Central memory CD4-positive, alpha-beta T cell (primary cell): ENCODE measurements at regions not wholly inside any gene's neighbourhood (a gene's known extent, or its start where the extent isn't known, plus 50 kb on each side); places are given as distances from the start of the nearest gene placed in this dataset.
"Not testable (repeated sequence)": the region's sequence is repeated elsewhere in the genome, so short reads cannot be mapped to it uniquely, and the experiment has no call there.

ENCODE experiments used
- DNase-seq: peaks from one replicate; pipeline ENCODE4 v3.0.0; 2022

DNA sequence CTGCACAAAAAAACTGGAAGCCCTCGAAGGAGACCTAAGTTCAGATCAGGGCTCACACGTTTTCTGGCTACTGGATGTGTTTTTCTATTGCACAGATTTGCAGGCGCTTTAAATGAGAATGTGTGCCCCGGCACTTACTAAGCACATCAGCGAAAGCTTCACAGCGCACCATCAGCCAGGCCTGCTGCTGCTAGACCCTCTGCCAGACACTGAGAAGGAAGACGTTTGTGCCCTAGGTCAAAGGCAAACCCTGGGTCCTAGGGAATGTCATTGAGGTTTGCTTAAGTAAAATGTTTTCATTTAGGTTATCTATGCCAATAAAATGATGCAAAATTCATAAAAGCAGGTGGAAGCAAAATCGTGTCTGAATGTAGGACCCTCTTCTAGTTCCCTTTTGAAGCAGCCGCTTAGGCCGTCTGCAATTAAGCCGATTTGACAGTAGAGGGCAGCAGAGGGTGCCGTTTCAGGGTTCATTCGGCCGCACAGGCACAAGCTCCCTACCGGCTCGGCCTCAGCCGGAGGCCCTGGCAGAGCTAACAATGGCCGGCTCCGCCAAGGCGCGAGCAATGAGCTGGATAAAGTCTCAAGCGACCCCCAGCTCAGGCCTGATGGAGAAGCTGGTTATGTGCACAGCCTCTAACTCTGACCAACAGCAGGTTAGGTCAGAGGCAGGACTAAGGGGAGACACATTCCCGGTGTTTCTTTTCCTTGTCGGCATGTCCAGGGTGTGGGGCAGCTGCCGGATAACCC lies 107.2 kb upstream of the FOXA2 start:
- peak; percentile 16 for DNase-seq

DNA sequence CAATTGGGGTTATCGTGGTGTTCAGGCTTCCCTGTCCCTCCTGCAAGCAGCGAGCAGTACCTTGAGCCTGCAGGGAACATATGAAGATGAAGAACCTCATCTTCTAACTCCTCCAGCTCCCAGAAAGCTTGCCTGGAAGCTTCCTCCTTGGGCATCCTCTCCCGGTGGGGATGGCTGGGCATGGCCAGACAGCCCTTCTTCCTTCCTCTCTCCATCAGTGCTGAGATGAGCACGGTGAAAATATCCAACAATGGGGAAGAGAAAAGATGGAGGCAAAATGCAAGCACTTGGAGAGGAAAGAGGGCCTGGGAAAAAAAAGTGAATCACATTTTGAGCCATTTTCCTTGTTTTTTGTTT lies 107.7 kb upstream of the FOXA2 start:
- no peak for DNase-seq

DNA sequence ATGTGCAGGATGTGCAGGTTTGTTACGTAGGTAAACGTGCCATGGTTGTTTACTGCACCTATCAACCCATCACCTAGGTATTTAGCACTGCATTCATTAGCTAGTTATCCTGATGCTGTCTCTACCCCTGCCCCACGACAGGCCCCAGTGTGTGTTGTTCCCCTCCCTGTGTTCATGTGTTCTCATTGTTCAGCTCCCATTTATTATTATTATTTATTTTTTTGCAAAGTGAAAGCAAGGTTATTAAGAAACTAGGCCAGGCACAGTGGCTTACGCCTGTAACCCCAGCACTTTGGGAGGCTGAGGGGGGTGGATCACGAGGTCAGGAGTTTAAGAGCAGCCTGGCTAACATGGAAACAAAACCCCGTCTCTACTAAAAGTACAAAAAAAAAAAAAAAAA lies 108.2 kb upstream of the FOXA2 start:
- DNase-seq = not testable (repeated sequence)

DNA sequence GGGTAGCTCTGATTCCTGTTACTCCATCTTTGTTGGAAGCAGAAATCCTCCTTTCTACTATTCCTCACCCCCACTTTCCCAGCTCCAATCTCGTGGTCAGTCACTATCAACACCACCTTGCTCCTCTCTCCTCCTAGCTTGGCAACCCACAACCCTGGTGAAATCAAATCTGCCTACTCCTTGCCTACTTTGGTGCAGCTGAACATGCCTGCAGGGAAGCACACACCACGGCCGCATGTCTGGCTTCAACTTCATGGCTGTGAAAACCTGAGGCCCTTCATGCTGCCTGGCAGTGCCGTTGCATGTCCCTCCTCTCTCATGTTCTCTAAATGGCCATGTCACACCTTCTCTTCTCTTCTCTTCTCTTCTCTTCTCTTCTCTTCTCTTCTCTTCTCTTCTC lies 112.4 kb upstream of the FOXA2 start:
- DNase-seq = no peak

DNA sequence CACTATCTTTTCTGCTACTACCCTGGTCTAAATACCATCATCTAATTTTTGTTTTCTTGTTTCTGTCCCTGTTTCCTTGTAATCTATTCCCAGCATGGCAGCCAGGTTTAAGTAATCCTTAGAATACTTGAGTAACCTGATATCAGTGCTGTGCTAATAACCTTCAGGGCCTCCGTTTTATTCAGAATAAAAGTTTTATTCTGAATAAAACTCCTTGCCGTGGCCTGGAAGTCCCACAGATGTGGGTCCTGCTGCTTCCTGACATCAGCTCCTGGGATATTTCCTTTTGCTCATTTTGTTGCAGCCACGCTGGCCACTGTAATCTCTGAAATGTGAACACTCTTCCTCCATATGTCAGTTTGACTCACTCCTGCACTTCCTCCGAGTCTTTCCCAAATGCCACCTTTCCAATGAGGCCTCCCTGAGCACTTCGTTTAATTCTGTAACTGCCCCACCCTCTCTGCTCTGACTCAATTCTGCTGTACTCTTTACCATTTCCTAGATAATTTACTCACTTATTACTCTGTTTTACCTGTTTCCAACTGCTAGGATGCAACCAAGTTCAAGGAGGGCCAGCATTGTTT lies 114.0 kb upstream of the FOXA2 start:
- DNase-seq = no peak

DNA sequence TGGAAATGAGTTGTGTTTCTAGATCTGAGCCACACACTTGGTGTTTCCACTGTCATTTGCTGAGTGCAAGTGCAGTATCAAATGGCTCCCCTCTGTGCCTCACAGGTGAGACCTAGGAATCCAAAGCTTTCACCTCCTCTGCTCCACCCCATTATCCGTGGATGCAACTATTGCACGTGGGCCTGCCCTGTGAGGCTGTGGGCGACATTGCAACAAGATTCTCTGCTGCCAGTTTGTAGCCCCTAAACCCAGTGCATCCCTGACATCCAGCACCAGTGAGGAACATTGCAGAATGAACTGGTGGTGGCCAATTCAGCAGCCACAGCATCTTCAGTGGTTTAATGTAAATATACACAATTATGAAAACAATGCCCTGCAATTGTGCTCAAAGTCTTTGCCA lies 115.0 kb upstream of the FOXA2 start:
- no peak for DNase-seq

DNA sequence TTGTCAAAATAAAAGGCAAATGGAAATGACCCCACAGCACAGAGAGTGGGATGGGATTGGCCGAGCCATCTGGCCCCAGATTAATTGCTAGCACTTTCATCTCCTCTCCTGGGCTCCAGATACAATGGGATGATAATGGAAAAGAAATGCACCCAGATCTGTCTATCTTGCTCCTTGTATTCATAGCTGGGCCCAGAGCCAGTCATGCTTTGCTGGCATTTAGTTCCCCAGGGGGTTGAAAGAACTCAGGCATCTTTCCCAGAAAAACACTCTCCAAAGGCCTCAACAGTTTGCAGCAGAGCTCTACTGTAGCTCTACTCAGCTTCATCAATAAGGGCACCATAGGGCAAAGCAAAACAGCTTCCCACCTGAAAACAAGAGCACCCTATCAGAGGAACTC lies 116.0 kb upstream of the FOXA2 start:
- DNase-seq = no peak

DNA sequence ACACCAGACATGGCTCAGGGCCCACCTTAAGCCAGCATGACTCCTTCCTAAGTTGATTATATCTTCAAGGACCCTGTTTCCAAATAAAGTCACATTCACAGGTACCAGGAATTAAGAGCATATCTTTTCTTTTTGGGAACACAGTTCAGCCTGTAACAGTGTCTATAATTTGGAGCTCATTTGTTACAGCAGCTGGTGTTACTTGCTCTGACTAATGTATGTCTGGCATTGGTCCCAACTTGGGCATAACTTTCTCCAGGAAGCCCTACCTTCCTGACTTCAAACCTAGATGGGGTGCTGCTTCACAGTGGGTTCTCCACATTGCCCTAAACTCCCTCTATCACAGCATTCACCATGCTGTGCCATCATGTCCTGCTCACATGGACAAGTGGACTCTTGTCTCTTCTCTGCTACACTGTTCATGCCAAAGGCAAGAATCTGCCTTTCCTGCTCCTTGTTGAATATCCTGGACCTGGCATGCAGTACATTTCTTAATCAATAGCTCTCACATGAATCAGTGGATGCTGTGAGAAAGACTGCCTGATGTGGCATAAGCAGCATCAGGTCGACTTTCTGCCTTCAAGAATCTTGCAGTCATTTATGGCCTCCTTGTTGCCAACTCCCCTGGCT lies 117.4 kb upstream of the FOXA2 start:
- no peak for DNase-seq

DNA sequence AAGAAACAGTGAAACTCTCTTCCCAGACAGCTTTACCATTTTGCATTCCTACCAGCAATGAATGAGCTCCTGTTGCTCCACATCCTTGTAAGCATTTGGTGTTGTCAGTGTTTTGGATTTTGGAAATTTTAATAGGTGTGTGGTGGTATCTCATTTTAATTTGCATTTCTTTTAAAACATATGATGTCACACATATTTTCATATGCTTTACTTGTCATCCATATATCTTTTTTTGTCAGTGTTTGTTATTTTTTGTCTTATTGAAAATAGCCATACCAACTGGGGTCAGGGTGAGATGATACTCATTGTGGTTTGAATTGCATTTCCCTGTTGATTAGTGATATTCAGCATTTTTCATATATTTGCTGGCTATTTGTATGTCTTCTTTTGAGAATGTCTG lies 119.5 kb upstream of the FOXA2 start:
- no peak for DNase-seq

DNA sequence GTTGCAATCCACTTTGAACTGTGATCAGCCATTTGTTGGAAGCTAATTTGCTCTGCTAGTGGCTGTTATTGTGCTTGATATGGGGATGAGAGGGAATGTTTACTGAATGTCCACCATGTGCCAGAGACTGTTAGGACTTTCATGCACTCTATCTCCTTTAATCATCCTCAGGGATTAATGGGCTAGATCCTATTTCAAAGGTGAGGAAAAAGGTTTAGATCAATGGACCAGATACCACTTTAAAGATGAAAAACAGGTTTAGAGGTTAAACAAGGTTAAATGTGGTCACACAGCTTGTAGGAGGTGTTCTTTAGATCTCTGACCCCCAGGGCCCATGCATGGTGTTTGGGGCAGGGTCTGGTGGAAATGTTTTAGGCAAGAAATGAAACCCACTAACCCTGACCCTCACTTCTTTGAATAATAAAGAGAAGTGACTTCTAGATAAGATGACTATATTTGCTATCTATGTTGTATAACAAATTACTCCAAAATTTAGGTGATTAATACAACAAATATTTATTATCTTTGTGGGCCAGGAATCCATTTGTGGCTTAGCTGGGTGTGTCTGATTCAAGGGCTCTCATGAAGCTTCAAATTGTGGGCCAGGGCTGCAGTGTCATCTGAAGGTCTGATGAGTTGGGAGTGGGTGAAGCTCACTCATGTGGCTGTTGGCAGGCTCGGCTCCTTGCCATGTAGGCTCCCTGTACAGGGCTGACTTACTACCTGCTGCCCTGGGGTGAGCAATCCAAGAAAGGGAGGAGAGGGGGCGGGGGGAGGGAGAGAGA lies 127.8 kb upstream of the FOXA2 start:
- no peak for DNase-seq

DNA sequence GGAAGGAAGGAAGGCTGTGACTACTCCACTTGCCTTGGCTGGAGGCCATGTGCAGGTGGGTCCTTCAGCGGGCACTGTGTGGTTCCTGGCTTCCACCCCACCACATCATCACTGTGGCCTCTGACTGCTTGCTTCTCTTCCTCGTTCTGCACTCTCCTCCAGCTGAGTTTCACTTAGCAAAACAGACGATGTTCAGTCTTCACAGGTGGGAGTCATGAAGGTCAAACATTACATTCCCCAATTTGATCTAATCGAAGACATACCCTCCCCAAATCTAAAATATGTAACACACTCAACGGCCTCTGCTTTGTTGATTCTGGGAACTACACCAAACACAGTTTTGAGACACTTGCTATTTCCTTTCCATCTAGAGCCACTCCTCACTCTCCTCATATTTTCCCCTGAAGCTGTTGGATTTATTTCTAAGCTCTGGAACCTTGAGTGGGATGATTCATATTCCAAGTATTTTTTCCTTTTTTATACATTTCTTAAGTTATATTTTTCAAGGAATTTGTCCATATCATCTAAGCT lies 132.5 kb upstream of the FOXA2 start:
- DNase-seq = no peak

DNA sequence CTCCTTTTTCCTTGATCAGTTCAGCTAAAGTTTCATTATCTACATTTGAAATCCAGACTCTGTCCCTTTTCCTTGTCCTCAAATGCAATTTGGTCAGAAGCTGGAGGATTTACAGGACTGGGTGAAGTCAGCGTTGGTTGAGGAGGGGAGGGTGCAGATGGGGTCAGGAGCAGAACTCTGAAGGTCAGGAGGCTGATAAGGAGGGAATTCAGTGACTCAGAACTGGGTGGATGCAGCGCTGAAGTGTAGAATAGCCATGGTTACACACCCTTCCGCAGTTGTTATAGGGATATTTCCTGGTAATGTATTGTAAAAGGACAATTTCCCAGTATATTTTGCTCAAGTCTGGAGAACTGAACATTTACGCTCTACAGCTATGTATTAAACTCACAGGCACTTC lies 133.1 kb upstream of the FOXA2 start:
- DNase-seq = no peak

DNA sequence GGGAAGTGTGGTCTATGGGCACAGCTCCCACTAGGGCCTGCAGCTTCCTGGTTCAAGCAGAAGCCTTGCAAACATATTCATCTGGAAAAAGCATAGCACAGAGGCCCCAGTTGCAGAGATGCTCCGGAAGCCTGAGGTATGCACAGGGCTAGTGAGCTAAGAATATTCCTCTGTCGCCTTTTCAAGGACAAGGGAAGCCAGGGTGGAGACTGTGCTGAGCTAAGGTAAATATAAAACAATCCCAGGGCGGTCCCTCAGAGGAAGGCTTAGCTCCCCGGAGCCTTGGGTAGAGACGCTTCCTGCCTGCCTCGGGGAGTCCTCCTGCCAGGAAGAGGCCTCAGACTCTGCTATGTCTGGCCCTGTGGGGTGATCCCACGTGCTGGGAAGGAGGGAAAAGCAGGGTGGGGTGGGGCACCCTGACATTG lies 134.8 kb upstream of the FOXA2 start:
- DNase-seq = no peak

DNA sequence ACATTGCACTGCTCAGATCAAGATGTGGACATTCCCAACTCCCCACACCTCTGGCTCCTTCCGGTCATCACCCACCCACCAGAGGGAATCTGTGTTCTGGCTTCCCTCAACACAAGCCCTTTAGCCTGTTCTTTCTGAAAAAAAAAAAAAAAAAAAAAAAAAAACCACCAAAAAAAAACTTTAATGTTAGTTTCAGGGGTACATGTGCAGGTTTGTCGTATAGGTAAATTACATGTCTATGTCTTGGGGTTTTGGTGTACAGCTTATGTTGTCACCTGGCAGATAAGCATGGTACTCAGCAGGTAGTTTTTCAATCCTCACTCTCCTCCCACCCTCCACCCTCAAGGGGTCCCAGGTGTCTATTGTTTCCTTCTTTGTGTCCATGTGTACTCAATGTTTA lies 135.8 kb upstream of the FOXA2 start:
- no peak for DNase-seq

DNA sequence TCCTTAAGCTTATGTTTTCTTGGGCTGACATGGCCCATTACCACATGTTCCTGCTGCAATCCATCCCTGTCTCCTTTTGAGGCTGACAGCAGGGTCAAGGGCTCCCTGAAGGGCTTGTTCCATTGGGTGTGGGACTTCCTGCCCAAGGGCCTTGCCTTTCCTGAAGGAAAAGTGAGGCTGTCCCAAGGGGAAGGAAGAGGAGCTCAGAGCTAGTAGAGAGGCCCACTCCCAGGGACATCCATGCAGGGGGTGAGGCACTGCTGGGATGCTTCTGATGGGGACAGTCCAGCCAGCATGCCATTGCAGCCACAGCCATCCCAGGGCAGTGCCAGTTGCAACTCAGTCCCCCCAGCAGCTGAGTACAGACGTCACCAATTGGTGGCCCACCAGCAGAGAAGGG lies 138.4 kb upstream of the FOXA2 start:
- DNase-seq = no peak

DNA sequence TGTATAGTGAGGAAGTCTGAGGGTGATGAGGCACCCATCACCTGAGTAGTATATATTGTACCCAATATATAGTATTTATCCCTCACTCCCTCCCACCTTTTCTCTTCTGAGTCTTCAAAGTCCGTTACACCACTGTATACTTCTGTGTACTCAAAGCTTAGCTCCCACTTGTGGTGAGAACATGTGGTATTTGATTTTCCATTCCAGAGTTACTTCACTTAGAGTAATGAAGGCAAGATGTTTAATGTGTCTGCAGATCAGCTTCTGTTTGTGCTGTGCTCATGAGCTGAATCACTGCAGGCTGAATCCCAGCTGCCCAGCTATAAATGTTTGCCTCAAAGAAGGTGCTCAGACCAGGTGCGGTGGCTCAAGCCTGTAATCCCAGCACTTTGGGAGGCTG lies 139.3 kb upstream of the FOXA2 start:
- DNase-seq = no peak

DNA sequence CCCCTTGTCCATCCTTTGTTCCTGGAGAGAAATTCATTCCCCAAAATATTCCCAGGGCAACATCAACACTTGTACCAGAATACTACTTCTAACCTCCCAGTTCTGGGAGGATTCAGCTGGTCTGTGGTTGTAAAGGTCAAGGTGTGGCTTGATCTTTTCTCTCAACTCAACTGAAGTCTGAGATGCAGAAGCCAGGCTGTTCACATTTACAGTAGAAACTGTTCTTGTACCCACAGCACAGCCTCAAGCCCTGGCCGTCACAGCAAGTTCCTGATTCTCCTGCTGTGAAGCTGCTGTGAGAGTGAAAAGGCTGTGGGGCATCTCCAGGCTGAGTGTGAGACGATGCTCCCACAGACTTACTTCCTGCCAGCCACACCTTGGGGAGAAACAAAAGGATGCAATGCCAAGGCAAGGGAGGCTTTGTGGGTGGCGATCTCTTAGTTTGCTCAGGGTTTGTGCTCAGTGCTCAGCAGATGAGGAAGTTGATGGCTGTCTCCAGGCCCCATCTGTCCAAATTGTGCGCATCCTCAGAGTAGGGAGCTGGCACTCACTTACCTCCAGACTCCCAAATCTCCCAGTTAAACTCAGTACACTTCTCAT lies 143.9 kb upstream of the FOXA2 start:
- DNase-seq = no peak

DNA sequence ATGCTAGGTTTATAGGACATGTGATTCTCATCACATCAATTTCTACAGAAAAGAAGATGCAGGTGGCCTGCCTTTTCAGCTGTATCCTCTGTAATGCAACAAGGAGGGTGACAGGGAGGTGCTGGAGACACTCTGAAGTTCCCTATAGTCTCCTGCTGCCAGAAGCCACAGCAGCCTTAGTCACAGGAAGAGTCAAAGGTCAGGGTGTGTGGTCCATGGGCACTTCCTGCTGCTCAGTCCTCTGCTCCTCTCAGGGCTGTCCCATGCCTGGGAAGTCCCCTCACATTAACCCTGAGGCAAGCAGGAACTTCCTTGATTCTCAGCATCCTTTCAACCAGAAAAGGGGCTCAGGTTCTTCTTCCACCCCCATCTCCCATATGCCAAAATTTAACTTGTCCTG lies 144.8 kb upstream of the FOXA2 start:
- no peak for DNase-seq

DNA sequence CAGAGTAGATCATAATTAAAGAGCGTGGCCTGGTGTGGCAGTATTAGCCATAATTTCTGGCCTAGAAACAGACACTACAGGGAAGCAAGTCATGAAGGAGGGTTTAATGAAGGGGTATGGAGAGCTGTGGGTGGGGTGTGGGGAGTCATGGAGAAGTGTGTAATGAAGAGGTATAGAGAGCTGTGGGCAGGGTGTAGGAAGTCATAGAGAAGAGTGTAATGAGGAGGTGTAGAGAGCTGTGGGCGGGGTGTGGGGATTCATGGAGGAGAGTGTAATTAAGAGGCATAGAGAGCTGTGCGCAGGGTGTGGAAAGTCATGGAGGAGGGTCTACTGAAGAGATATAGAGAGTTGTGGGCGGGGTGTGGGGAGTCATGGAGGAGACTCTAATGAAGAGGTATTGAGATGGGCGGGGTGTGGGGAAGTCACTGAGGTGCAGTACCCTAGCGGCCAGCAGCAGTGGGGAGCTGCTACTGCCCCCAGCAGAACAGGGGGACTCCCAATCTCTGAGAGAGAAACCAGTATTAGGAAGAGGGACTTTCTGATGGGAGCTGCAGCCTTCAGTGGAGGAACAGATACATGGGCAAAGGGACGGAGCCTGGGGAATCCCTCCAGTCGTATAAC lies 145.4 kb upstream of the FOXA2 start:
- DNase-seq = no peak

DNA sequence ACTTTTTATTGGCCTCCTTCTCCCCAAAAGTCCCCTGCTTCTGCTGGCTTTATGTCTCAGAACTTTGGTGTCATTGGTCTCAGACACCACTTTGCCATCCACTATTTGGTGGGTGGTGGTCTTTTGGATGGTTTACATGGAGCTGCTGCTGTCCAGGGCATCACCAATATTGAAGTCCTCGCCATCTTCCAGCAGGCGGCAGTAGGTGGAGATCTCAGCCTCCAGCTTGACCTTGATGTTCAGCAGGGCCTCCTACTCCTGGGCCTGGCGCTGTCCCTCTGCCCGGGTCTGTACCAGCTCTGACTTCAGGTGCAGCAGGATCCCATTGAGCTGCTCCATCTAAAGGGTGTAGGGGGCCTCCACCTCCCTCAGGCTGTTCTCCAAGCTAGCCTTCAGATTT lies 148.4 kb upstream of the FOXA2 start:
- DNase-seq = no peak

DNA sequence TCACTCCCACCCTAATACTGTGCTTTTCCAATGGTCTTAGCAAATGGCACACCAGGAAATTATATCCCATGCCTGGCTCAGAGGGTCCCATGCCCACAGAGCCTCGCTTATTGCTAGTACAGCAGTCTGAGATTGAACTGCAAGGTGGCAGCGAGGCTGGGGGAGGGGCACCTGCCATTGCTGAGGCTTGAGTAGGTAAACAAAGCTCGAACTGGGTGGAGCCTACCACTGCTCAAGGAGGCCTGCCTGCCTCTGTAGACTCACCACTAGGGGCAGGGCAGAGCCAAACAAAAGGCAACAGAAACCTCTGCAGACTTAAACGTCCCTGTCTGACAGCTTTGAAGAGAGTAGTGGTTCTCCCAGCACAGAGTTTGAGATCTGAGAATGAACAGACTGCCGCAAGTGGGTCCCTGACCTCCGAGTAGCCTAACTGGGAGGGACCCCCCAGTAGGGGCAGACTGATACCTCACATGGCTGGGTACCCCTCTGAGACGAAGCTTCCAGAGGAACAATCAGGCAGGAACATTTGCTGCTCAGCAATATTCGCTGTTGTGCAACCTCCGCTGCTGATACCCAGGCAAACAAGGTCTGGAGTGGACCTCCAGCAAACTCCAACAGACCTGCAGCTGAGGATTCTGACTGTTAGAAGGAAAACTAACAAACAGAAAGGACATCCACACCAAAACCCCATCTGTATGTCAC lies 150.7 kb upstream of the FOXA2 start:
- DNase-seq = not testable (repeated sequence)

DNA sequence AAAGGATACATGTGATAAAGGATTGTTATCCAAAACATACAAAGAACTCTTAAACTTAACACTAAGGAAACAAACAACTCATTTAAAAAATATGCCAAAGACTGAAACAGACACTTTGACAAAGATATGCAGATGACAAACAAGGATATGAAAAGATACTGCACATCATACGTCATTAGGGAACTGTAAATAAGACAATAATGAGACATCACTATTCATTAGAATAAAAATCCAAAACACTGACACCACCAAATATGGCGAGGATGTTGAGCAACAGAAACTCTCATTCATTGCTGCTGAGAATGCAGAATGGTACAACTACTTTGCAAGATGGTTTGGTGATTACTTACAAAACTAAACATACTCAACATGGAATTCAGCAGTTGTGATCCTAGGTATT lies 156.5 kb upstream of the FOXA2 start:
- no peak for DNase-seq
